ENCODE measurements at regions not wholly inside any gene's neighbourhood (a gene's known extent, or its start where the extent isn't known, plus 50 kb on each side); places are given as distances from the start of the nearest gene placed in this dataset.

GRCh38 chr11:39972461-39972860, 1487.0 kb downstream of the LRRC4C start:
- Histone ChIP-seq H3K14ac (ENCODE audit: insufficient read length) (no peak overlapping the region), H4K91ac (replicated peaks; ENCODE audit: insufficient read length, low read length) (no peak overlapping the region), H3K56ac (replicated peaks; ENCODE audit: insufficient read length, low read depth, low read length) (no peak overlapping the region), H3K79me2 (ENCODE audit: control insufficient read depth in 1 of 2, insufficient read depth in 2 of 2, low read length in 2 of 2) (no peaks in the 10 kb centered on the region), H3K79me1 (ENCODE audit: low read depth, low read length) (no peaks in the 10 kb centered on the region), H4K20me1 (replicated peaks in 1 of 2; ENCODE audit: control insufficient read depth in 1 of 2, insufficient read depth in 2 of 2, low read length in 2 of 2) (no peaks in the 10 kb centered on the region), H4K8ac (ENCODE audit: extremely low read depth, insufficient read depth, low read length) (no peak overlapping the region), H3K27ac (ENCODE audit: low read depth, low read length) (no peak overlapping the region), H2BK15ac (ENCODE audit: low read length) (no peak overlapping the region), H3K23me2 (ENCODE audit: low read depth, low read length) (no peaks in the 10 kb centered on the region), H2AFZ (ENCODE audit: low read length) (no peak overlapping the region), H4K5ac (ENCODE audit: insufficient read length, low read depth, low read length) (no peak overlapping the region), H3K9ac (replicated peaks in 1 of 4; ENCODE audit: extremely low read depth in 1 of 4, low read depth in 3 of 4, low read length in 3 of 4) (no peak overlapping the region), H2AK5ac (ENCODE audit: low read depth, low read length) (no peak overlapping the region), H3K36me3 (ENCODE audit: control insufficient read depth in 2 of 4, insufficient read depth in 4 of 4, low read length in 3 of 4) (no peaks in the 10 kb centered on the region), H3K4ac (replicated peaks; ENCODE audit: insufficient read length, low read depth, low read length) (no peak overlapping the region), H2BK20ac (ENCODE audit: low read length) (no peak overlapping the region), H2BK12ac (ENCODE audit: low read depth, low read length) (no peak overlapping the region), H3K27me3 (replicated peaks in 1 of 4; ENCODE audit: control insufficient read depth in 3 of 4, extremely low read depth in 1 of 4, insufficient read depth in 3 of 4, low read length in 3 of 4) (no peaks in the 10 kb centered on the region), H2BK120ac (replicated peaks; ENCODE audit: low read depth, low read length) (no peak overlapping the region), H3K4me3 (ENCODE audit: extremely low read depth in 1 of 4, insufficient read depth in 2 of 4, low read depth in 3 of 4, low read length in 4 of 4) (no peak overlapping the region), H3K4me2 (ENCODE audit: insufficient read depth in 1 of 2, low read depth in 2 of 2, low read length in 2 of 2) (no peak overlapping the region), H2BK5ac (ENCODE audit: low read depth, low read length) (no peak overlapping the region), H3K23ac (ENCODE audit: insufficient read length) (no peak overlapping the region), H3K18ac (ENCODE audit: extremely low read depth, low read length) (no peak overlapping the region), H3K4me1 (replicated peaks in 1 of 4; ENCODE audit: control insufficient read depth in 3 of 4, insufficient read depth in 4 of 4, low read length in 3 of 4) (no peaks in the 10 kb centered on the region), H3K9me3 (ENCODE audit: insufficient read depth in 2 of 2, low read depth in 1 of 2, low read length in 1 of 2) (no peaks in the 10 kb centered on the region)
- FAIRE-seq (no peak), DNase-seq (ENCODE audit: low read depth in 1 of 2, low spot score in 2 of 2) (no peak)
- ChIA-PET CTCF (ENCODE audit: partially characterized antibody) (no interaction called here), POLR2A (ENCODE audit: partially characterized antibody) (no interaction called here)
- TF ChIP-seq ATF3 (IDR thresholded peaks at IDR 0.05; ENCODE audit: insufficient read depth, low read depth, low read length) (no peak), BACH1 (IDR thresholded peaks at IDR 0.05; ENCODE audit: low read length) (no peak), RAD21 (IDR thresholded peaks at IDR 0.05 in 1 of 2, conservative IDR thresholded peaks at IDR 0.05 in 1 of 2; ENCODE audit: low read depth in 2 of 2, low read length in 2 of 2) (no peak), JUND (IDR thresholded peaks at IDR 0.05; ENCODE audit: low read length) (no peak), SP2 (IDR thresholded peaks at IDR 0.05; ENCODE audit: low read length) (no peak), JUN (IDR thresholded peaks at IDR 0.05; ENCODE audit: low read depth, low read length) (no peak), TAF1 (IDR thresholded peaks at IDR 0.05; ENCODE audit: low read depth, low read length) (no peak), EZH2 (IDR thresholded peaks at IDR 0.05; ENCODE audit: low read depth, low read length, severe bottlenecking) (no peak), TEAD4 (IDR thresholded peaks at IDR 0.05; ENCODE audit: low read depth, low read length) (no peak), TCF12 (IDR thresholded peaks at IDR 0.05; ENCODE audit: low read depth, low read length) (no peak), E2F6 (IDR thresholded peaks at IDR 0.05) (no peak), GABPA (IDR thresholded peaks at IDR 0.05; ENCODE audit: borderline replicate concordance, insufficient read depth, low read length) (no peak), POU5F1 (IDR thresholded peaks at IDR 0.05; ENCODE audit: low read depth, low read length) (no peak)
- 92% methylated on average over 5 of the region's 5 CpGs; no CpG with 5 or more reads in 1 of the 2 experiments for WGBS, 2 experiments (ENCODE audit: extremely low coverage in 1 of 2, insufficient coverage in 1 of 2, insufficient read length in 1 of 2, insufficient replicate concordance in 2 of 2, low coverage in 1 of 2, low lambda C conversion rate in 2 of 2, missing lambda C conversion rate in 1 of 2)
